ENCODE measurements at regions not wholly inside any gene's neighbourhood (a gene's known extent, or its start where the extent isn't known, plus 50 kb on each side); places are given as distances from the start of the nearest gene placed in this dataset.

- DNase-seq (ENCODE audit: low read depth in 4 of 4, low spot score in 2 of 4): no peak
These were observed 93.6 kb downstream of the PRLHR start for GRCh38 chr10:118501637-118502440.

DNA sequence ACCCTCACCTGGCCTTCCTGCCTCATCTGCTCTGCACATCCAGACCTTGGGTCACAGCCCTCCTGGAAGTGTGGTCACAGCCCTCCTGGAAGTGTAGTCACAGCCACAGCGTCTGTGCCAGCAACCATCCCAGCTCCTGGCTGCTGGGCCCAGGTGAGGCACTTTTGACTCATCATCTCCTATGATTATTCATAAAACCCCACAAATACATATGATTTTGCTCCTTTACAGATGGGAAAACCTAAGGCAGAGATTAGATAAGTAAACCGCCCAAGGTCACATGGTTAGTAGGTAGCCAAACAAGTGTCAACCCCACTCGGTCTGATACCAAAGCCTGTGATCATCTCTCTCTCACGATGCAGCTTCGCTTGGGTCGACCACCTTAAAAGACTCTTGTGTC lies 94.3 kb downstream of the PRLHR start:
- no peak for DNase-seq (ENCODE audit: low read depth in 4 of 4, low spot score in 2 of 4)

DNA sequence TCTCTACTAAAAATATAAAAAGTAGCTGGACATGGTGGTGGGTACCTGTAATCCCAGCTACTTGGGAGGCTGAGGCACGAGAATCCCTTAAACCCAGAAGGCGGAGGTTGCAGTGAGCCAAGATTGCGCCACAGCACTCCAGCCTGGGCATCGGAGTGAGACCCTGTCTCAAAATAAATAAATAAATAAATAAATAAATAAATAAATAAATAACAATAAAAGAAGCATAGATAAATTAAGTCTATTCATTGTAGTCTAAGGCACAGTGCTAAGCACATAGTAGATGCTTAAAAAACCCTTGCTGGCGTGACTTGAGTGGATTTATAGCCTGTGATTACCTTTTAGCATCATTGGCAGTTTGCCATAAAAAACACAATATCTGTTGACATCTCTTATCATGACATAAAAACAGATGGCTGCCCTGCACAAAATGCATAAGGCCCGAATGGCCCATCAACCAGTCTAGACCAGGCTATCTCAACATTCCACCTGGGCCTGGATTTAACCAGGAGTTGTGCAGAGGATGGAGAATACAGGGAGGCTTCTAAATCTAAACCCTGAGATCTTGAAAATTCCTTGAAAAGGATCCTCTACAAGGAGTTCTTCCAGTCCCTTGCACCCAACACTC lies 94.9 kb downstream of the PRLHR start:
- DNase-seq (ENCODE audit: low read depth in 4 of 4, low spot score in 2 of 4): no peak

DNA sequence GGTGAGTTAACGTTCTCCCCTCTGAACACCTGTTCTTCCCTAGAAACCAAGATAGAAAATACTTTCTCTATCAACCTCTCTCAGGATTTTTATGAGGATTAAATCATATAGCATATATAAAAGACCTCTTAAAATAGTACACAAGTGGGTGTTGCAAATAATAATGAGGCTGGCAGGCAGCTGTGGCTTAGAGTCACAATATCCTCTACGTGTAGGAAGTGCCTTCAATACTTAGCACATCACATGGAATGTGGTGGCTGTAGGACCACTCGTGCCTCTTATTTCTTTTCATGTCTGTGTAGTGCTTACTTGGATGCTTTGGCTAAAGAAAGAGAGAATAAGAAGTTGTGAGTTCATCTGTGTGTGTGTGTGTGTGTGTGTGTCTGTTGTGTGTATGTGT lies 96.3 kb downstream of the PRLHR start:
- no peak for DNase-seq (ENCODE audit: low read depth in 4 of 4, low spot score in 2 of 4)

GRCh38 chr10:118498623-118499022 lies 96.8 kb downstream of the PRLHR start:
- DNase-seq (ENCODE audit: low read depth in 4 of 4, low spot score in 2 of 4): no peak

- DNase-seq (ENCODE audit: low read depth in 4 of 4, low spot score in 2 of 4): no peak
These were observed 98.2 kb downstream of the PRLHR start for GRCh38 chr10:118497227-118497626.

- DNase-seq (ENCODE audit: low read depth in 4 of 4, low spot score in 2 of 4): no peak
These were observed 98.9 kb downstream of the PRLHR start for GRCh38 chr10:118496525-118496924.

GRCh38 chr10:118495499-118495898 lies 99.9 kb downstream of the PRLHR start:
- no peak for DNase-seq (ENCODE audit: low read depth in 4 of 4, low spot score in 2 of 4)

DNA sequence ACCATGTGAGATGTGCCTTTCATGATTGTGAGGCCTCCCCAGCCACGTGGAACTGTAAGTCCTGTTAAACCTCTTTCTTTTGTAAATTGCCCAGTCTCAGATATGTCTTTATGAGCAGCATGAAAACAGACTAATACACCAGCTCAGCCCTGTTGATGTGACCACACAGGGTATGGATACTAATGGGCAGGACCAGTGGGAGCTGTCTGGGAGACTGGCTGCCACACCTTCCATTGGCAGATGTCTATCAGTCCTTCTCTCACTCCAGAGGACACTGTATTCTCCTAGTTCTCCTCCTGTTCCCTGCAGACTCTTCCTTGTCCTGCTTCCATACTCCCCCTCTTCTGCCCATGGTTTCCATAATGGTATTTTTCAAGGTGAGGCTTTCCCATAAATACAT lies 104.4 kb downstream of the PRLHR start:
- DNase-seq (ENCODE audit: low read depth in 4 of 4, low spot score in 2 of 4): no peak

DNA sequence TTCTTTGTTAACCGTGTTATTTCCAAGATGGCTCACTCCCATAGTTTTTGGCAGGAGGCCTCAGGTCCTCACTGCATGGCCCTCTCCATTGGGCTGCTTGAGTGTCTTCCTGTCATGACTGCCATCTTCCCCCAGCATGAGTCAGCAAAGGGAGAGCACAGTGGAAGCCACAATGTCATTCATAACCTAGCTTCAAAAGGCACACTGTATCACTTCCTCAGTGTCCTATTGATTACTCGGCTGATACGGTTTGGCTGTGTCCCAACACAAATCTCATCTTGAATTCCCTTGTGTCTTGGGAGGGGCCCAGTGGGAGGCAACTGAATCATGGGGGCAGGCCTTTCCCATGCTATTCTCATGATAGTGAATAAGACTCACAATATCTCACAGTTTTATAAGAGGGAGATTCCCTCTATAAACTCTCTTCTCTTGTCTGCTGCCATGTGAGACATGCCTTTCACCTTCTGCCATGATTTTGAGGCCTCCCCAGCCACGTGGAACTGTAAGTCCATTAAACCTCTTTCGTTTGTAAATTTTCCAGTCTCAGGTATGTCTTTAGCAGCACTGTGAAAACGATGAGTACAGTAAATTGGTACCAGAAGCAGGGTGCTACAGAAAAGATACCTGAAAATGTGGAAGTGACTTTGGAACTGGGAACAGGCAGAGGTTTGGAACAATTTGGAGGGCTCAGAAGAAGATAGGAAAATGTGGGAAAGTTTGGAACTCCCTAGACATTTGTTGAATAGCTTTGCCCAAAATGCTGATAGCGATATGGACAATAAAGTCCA lies 106.5 kb downstream of the PRLHR start:
- no peak for DNase-seq (ENCODE audit: low read depth in 4 of 4, low spot score in 2 of 4)

- DNase-seq (ENCODE audit: low read depth in 4 of 4, low spot score in 2 of 4): no peak
These were observed 109.8 kb downstream of the PRLHR start for GRCh38 chr10:118485641-118486040.

- no peak for DNase-seq (ENCODE audit: low read depth in 4 of 4, low spot score in 2 of 4)
These were observed 111.1 kb downstream of the PRLHR start for GRCh38 chr10:118484152-118484871.

GRCh38 chr10:118483496-118483895 lies 112.0 kb downstream of the PRLHR start:
- DNase-seq (ENCODE audit: low read depth in 4 of 4, low spot score in 2 of 4): no peak

GRCh38 chr10:118482393-118483331 lies 112.8 kb downstream of the PRLHR start:
- DNase-seq (ENCODE audit: low read depth in 4 of 4, low spot score in 2 of 4): no peak

- no peak for DNase-seq (ENCODE audit: low read depth in 4 of 4, low spot score in 2 of 4)
These were observed 113.6 kb downstream of the PRLHR start for GRCh38 chr10:118481871-118482270.

- no peak for DNase-seq (ENCODE audit: low read depth in 4 of 4, low spot score in 2 of 4)
These were observed 120.2 kb downstream of the PRLHR start for GRCh38 chr10:118475214-118475613.

DNA sequence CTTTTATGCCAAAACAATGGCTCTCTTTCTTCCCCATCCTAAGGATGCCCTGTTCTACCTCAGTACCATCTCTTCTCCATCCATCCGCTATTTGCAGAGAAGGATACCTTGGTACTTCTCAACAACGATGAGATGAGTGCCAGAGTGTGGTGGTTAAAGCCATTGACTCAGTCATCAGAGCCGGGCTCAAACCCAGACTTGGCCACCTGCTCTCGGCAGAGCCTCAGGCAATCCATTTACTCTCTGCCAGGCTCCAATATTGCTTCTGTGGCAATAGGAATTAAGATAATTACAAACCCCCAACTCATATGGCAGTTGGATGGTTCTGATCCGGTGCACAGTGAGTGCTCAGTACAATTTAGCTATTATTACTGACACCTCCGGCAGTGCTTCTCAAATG lies 121.3 kb downstream of the PRLHR start:
- DNase-seq (ENCODE audit: low read depth in 4 of 4, low spot score in 2 of 4): no peak

DNA sequence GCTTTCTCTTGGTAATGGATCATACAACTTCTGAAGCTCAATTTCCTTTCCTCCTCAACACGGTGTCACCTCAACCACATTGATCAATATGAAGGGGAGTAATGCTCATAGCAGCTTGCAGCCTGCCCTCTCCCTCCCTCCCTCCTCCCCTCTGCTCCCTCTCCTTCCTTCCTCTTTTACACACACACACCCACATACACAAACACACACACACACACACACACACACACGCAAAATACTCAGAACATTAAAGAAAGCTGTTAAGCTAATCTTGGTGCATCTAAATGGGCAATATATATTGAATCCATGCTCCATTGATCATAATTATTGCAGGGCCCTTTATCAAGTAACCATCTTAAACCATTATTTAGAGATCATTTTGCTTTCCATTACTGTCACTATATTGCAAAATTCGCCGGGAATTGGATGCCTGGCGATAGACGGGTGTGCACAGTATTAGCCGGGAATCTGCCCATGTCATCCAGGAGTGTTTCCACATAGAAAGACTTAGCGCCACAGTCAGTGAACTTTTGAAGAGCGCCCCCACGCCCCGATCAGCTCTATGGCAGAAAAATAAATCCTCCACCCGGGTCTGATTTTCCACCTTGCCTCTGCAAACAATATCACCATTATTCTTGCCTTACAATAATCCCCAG lies 122.0 kb downstream of the PRLHR start:
- DNase-seq (ENCODE audit: low read depth in 4 of 4, low spot score in 2 of 4): no peak

Data from left renal cortex interstitium (tissue), 4 donors.